HepG2 (cell line): ENCODE measurements at regions not wholly inside any gene's neighbourhood (a gene's known extent, or its start where the extent isn't known, plus 50 kb on each side); places are given as distances from the start of the nearest gene placed in this dataset.

Experiments used
- ATAC-seq: fragments of 200-7000 bp; cut with Tn5 transposase; 3 replicates; pipeline ENCODE4 v1.9.1; 2020; ENCODE audit warnings: mild to moderate bottlenecking, moderate library complexity
- BruUV-seq: library from RNA; stranded (reverse); fragments of 400-500 nt; replicated peaks from 2 replicates; lab custom pipeline; 2021; lab: Mats Ljungman, UMichigan
- CTCF ChIA-PET: fragments of 300-600 bp; formaldehyde crosslinking; extraction: SDS; loops from one replicate; lab custom pipeline; 2021; ENCODE audit warnings: low total read pairs, inconsistent platforms, low intra/inter-chr PET ratio; lab: Yijun Ruan, JAX
- POLR2A ChIA-PET: fragments of 350-600 bp; sonication (Branson Sonifier 250); formaldehyde crosslinking; loops from one replicate; lab custom pipeline; 2020; ENCODE audit warnings: antibody characterized with exemption, inconsistent platforms; lab: Yijun Ruan, JAX
- DNase-seq: peaks from one replicate; pipeline ENCODE4 v3.0.0-alpha.2; 2015; ENCODE audit warnings: low spot score
- FAIRE-seq: peaks from 3 replicates; lab custom pipeline; 2011; peaks lifted over from hg19 to GRCh38; lab: Jason Lieb, UNC
- H2AFZ ChIP-seq: one replicate; pipeline ENCODE4 v1.6.1; 2011; ENCODE audit warnings: low read length, inconsistent platforms
- H3K27ac ChIP-seq: fragments of 300-600 bp; 3 replicates; pipeline ENCODE4 v1.8.0; 2011; ENCODE audit warnings: mixed run types, mild to moderate bottlenecking, mixed read lengths, low read length, inconsistent platforms; ENCODE audit not compliant: insufficient read depth; ENCODE audit errors: extremely low read length
- H3K27me3 ChIP-seq, 2 experiments: fragments of 200-600 bp in 1 of 2; 2 replicates in 1 of 2; 3 replicates in 1 of 2; pipeline versions ENCODE4 v1.6.0 to v1.8.0; 2011; ENCODE audit warnings: low read length in 2 of 2, mild to moderate bottlenecking in 2 of 2, moderate library complexity in 2 of 2, inconsistent platforms in 1 of 2; ENCODE audit not compliant: insufficient read depth in 2 of 2, control insufficient read depth in 1 of 2
- H3K36me3 ChIP-seq, 2 experiments: fragments of 200-600 bp in 1 of 2; replicated peaks in 1 of 2; 2 replicates in 1 of 2; 3 replicates in 1 of 2; pipeline versions ENCODE4 v1.5.1 to v1.8.0; 2011; ENCODE audit warnings: low read length in 2 of 2, inconsistent platforms in 1 of 2; ENCODE audit not compliant: insufficient read depth in 2 of 2, control insufficient read depth in 1 of 2
- H3K4me1 ChIP-seq: 2 replicates; pipeline ENCODE4 v1.5.1; 2012; ENCODE audit warnings: low read length, inconsistent platforms; ENCODE audit not compliant: insufficient read depth
- H3K4me2 ChIP-seq: 2 replicates; pipeline ENCODE4 v1.6.0; 2011; ENCODE audit warnings: low read depth, low read length, inconsistent platforms
- H3K4me3 ChIP-seq, 3 experiments: fragments of 200-600 bp in 1 of 3; sonication (generic), shearing (Covaris generic) in 1 of 3; replicated peaks in 1 of 3; 2 replicates each; pipeline ENCODE4 v1.5.1; 2011 to 2016; ENCODE audit warnings: low read length in 3 of 3, inconsistent platforms in 2 of 3, low read depth in 2 of 3, mild to moderate bottlenecking in 2 of 3, control low read depth in 1 of 3, mixed read lengths in 1 of 3; ENCODE audit not compliant: insufficient read depth in 1 of 3
- H3K79me2 ChIP-seq: one replicate; pipeline ENCODE4 v1.6.1; 2011; ENCODE audit warnings: low read length, inconsistent platforms; ENCODE audit not compliant: insufficient read depth
- H3K9ac ChIP-seq: 2 replicates; pipeline ENCODE4 v1.6.0; 2011; ENCODE audit warnings: mild to moderate bottlenecking, low read depth, low read length, inconsistent platforms; ENCODE audit not compliant: insufficient read depth
- H3K9me3 ChIP-seq: 2 replicates; pipeline ENCODE4 v1.5.1; 2012; ENCODE audit warnings: mild to moderate bottlenecking, low read length
- H4K20me1 ChIP-seq: 2 replicates; pipeline ENCODE4 v1.6.0; 2011; ENCODE audit warnings: inconsistent platforms, mild to moderate bottlenecking, low read length, moderate library complexity; ENCODE audit not compliant: insufficient read depth
- MYC ChIP-seq: sonication (generic); formaldehyde crosslinking; IDR thresholded peaks from 2 replicates; pipeline ENCODE4 v1.9.0; 2021; ENCODE audit warnings: missing genetic modification reagents, borderline replicate concordance
- RAD21 ChIP-seq: fragments of 450-650 bp; formaldehyde crosslinking; IDR thresholded peaks from 2 replicates; pipeline ENCODE4 v1.5.0; 2020; ENCODE audit warnings: mild to moderate bottlenecking
- SIN3A ChIP-seq: IDR thresholded peaks from 2 replicates; pipeline ENCODE4 v1.6.1; 2011; ENCODE audit warnings: low read depth, mild to moderate bottlenecking, control low read depth, low read length, borderline replicate concordance
- ZNF652 ChIP-seq: IDR thresholded peaks from 2 replicates; pipeline ENCODE4 v1.6.1; 2016; ENCODE audit warnings: low read depth, borderline replicate concordance
- ZNF703 ChIP-seq: sonication (generic); formaldehyde crosslinking; IDR thresholded peaks from 2 replicates; pipeline ENCODE4 v1.5.1; 2020; ENCODE audit warnings: missing genetic modification reagents, mild to moderate bottlenecking, moderate library complexity, borderline replicate concordance
- ZSCAN20 ChIP-seq: sonication (generic); formaldehyde crosslinking; IDR thresholded peaks from 2 replicates; pipeline ENCODE4 v1.4.0; 2020; ENCODE audit warnings: missing genetic modification reagents, mild to moderate bottlenecking, borderline replicate concordance
- ZSCAN29 ChIP-seq: sonication (generic); formaldehyde crosslinking; conservative IDR thresholded peaks from 2 replicates; pipeline ENCODE4 v1.4.0; 2020; ENCODE audit warnings: mild to moderate bottlenecking, missing genetic modification reagents
- WGBS: methylation state at CpG from one replicate; pipeline ENCODE4 v1.1.6; 2017; ENCODE audit warnings: low lambda C conversion rate; 5-methylcytosine and 5-hydroxymethylcytosine counted together
- in situ Hi-C: cut with HindIII; loops from 2 replicates; pipeline ENCODE4 v1.10.0; 2017; ENCODE audit warnings: low pct_unique_long_range_greater_than_20kb; ENCODE audit not compliant: extremely low pct_ligation_motif_present
- intact Hi-C: fragments of 100-400 bp; cut with micrococcal nuclease; formaldehyde crosslinking; loops from one replicate; pipeline ENCODE4 v1.10.0; 2022; ENCODE audit not compliant: unreplicated experiment
- TF ChIP-seq, protein P1 (sequence below): sonication (generic); formaldehyde crosslinking; IDR thresholded peaks from 2 replicates; pipeline ENCODE4 v1.4.0; 2020; ENCODE audit warnings: missing genetic modification reagents
- TF ChIP-seq, protein P2 (sequence below): sonication (generic); formaldehyde crosslinking; IDR thresholded peaks from 2 replicates; pipeline ENCODE4 v1.9.0; 2021; ENCODE audit warnings: missing genetic modification reagents, borderline replicate concordance

DNA sequence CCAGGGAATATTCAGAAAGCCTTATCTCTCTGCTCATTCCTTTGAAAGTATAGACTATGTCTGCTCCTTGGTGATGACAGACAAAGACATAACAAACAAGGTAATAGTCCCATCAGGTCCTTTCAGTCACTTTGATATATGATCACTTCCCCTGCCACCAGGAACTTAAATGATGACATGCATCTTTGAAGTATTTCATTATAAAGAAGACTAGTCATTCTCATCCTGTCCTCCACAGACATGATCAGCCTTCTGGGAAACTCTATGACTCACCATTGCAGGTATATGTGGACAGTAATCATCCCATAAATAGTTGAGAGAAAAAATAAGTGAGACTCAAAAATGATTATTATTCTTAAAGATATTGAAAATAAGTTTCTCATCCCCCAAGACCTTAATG is 117.5 kb upstream of the VCX2 start:
- intact Hi-C loops (no loop called here), in situ Hi-C loops (no loop called here)
- FAIRE-seq (no peak), DNase-seq (no peak), ATAC-seq (no peak)
- H3K79me2 ChIP-seq, result no peaks in the 10 kb centered on the region
- no peak overlapping the region for H3K27ac ChIP-seq
- no peak overlapping the region for H3K9ac ChIP-seq
- CTCF ChIA-PET, result no interaction called here
- no peak overlapping the region for H3K4me2 ChIP-seq
- no peaks in the 10 kb centered on the region for H3K4me1 ChIP-seq
- H3K9me3 ChIP-seq, result no peaks in the 10 kb centered on the region
- no peaks in the 10 kb centered on the region for H4K20me1 ChIP-seq
- no peak overlapping the region for H3K4me3 ChIP-seq
- H3K36me3 ChIP-seq, result no peaks in the 10 kb centered on the region
- TF ChIP-seq ZNF703 (CRISPR knock-in tag) (no peak), SIN3A (no peak), ZNF652 (no peak)
- TF ChIP-seq, protein P1, sequence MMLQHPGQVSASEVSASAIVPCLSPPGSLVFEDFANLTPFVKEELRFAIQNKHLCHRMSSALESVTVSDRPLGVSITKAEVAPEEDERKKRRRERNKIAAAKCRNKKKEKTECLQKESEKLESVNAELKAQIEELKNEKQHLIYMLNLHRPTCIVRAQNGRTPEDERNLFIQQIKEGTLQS (CRISPR knock-in tag), result no peak
- no peak overlapping the region for H2AFZ ChIP-seq
- BruUV-seq, result no TSS peak
- H3K27me3 ChIP-seq, result no peaks in the 10 kb centered on the region
- POLR2A ChIA-PET, result no interaction called here

DNA sequence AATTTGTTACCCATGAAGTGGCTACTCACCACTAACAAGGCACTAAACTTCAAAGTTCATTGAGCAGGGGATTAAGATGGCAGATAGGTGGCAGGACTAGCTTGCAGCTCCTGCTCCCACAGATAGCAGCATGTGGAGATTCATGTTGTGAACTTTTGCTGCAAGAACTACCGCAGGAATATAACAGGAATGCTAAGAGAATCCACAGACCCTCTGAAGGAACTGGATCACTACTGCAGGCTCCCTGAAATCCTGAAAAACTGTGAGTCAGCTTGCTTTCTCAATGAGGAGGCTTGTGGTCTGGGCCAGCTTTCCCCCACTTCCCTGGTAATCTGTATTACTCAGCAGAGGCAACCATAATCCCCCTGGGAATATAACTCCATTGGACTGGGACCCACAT is 118.5 kb upstream of the VCX2 start:
- H3K4me2 ChIP-seq, result no peak overlapping the region
- intact Hi-C loops (no loop called here), in situ Hi-C loops (no loop called here)
- POLR2A ChIA-PET, result no interaction called here
- TF ChIP-seq, protein P2, sequence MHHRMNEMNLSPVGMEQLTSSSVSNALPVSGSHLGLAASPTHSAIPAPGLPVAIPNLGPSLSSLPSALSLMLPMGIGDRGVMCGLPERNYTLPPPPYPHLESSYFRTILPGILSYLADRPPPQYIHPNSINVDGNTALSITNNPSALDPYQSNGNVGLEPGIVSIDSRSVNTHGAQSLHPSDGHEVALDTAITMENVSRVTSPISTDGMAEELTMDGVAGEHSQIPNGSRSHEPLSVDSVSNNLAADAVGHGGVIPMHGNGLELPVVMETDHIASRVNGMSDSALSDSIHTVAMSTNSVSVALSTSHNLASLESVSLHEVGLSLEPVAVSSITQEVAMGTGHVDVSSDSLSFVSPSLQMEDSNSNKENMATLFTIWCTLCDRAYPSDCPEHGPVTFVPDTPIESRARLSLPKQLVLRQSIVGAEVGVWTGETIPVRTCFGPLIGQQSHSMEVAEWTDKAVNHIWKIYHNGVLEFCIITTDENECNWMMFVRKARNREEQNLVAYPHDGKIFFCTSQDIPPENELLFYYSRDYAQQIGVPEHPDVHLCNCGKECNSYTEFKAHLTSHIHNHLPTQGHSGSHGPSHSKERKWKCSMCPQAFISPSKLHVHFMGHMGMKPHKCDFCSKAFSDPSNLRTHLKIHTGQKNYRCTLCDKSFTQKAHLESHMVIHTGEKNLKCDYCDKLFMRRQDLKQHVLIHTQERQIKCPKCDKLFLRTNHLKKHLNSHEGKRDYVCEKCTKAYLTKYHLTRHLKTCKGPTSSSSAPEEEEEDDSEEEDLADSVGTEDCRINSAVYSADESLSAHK (CRISPR knock-in tag), result no peak
- TF ChIP-seq RAD21 (CRISPR knock-in tag) (no peak), ZSCAN20 (CRISPR knock-in tag) (no peak), MYC (CRISPR knock-in tag) (no peak), ZSCAN29 (CRISPR knock-in tag) (no peak)
- H3K9me3 ChIP-seq, result no peaks in the 10 kb centered on the region
- no CpG with 5 or more reads among the region's 1 CpG for WGBS
- no peak overlapping the region for H2AFZ ChIP-seq
- ATAC-seq (no peak), DNase-seq (no peak), FAIRE-seq (no peak)
- H3K36me3 ChIP-seq, result no peaks in the 10 kb centered on the region
- no peaks in the 10 kb centered on the region for H4K20me1 ChIP-seq
- H3K9ac ChIP-seq, result no peak overlapping the region
- H3K4me3 ChIP-seq, result no peak overlapping the region
- CTCF ChIA-PET, result no interaction called here
- H3K27me3 ChIP-seq, result no peaks in the 10 kb centered on the region
- no peak overlapping the region for H3K27ac ChIP-seq
- BruUV-seq, result no TSS peak
- no peaks in the 10 kb centered on the region for H3K79me2 ChIP-seq
- H3K4me1 ChIP-seq, result no peaks in the 10 kb centered on the region
